IMR-90 (cell line): ENCODE measurements at regions not wholly inside any gene's neighbourhood (a gene's known extent, or its start where the extent isn't known, plus 50 kb on each side); places are given as distances from the start of the nearest gene placed in this dataset.

Source experiments
- ATAC-seq: fragments of 200-7000 bp; cut with Tn5 transposase; 2 replicates; pipeline ENCODE4 v1.9.1; 2020; ENCODE audit warnings: low read depth, mild to moderate bottlenecking, moderate library complexity
- BruUV-seq: library from RNA; stranded (reverse); fragments of 400-500 nt; replicated peaks from 2 replicates; lab custom pipeline; 2021; lab: Mats Ljungman, UMichigan
- CTCF ChIA-PET: fragments of 300-600 bp; formaldehyde crosslinking; extraction: SDS; loops from one replicate; lab custom pipeline; 2021; ENCODE audit warnings: antibody characterized with exemption; lab: Yijun Ruan, JAX
- POLR2A ChIA-PET: fragments of 300-600 bp; sonication (Branson Sonifier 250); formaldehyde crosslinking; loops from one replicate; lab custom pipeline; 2022; ENCODE audit warnings: antibody characterized with exemption; ENCODE audit not compliant: unreplicated experiment; lab: Charles Lee
- DNase-seq: peaks from one replicate; pipeline ENCODE4 v3.0.0; 2013
- H2AFZ ChIP-seq: replicated peaks from 2 replicates; pipeline ENCODE3; 2013; ENCODE audit warnings: low read length, mild to moderate bottlenecking; ENCODE audit not compliant: poor library complexity
- H2AK5ac ChIP-seq: 2 replicates; pipeline ENCODE4 v1.6.1; 2013; ENCODE audit warnings: low read depth, low read length, inconsistent platforms
- H2AK9ac ChIP-seq: replicated peaks from 2 replicates; pipeline ENCODE3; 2013; ENCODE audit warnings: mild to moderate bottlenecking, low read depth, low read length, moderate library complexity; ENCODE audit not compliant: poor library complexity
- H2BK120ac ChIP-seq: 2 replicates; pipeline ENCODE4 v1.6.1; 2013; ENCODE audit warnings: low read depth, low read length, inconsistent platforms
- H2BK15ac ChIP-seq: 3 replicates; pipeline ENCODE4 v1.6.1; 2013; ENCODE audit warnings: low read depth, low read length, inconsistent platforms
- H2BK20ac ChIP-seq: 2 replicates; pipeline ENCODE4 v1.6.1; 2013; ENCODE audit warnings: low read depth, mild to moderate bottlenecking, inconsistent platforms, low read length, moderate library complexity
- H2BK5ac ChIP-seq: 2 replicates; pipeline ENCODE4 v1.6.1; 2013; ENCODE audit warnings: mild to moderate bottlenecking, low read depth, low read length, inconsistent platforms; ENCODE audit not compliant: poor library complexity, severe bottlenecking
- H3K14ac ChIP-seq: replicated peaks from 2 replicates; pipeline ENCODE4 v1.6.1; 2013; ENCODE audit warnings: low read depth, low read length, inconsistent platforms
- H3K18ac ChIP-seq: 2 replicates; pipeline ENCODE4 v1.6.1; 2013; ENCODE audit warnings: low read depth, low read length, control low read depth
- H3K23ac ChIP-seq: 2 replicates; pipeline ENCODE4 v1.6.1; 2013; ENCODE audit warnings: low read depth, low read length, inconsistent platforms
- H3K27ac ChIP-seq: 2 replicates; pipeline ENCODE4 v1.5.1; 2013; ENCODE audit warnings: mild to moderate bottlenecking, control low read depth, low read length; ENCODE audit not compliant: insufficient read depth
- H3K27me3 ChIP-seq: 2 replicates; pipeline ENCODE4 v1.6.1; 2013; ENCODE audit warnings: low read length; ENCODE audit not compliant: control insufficient read depth, insufficient read depth
- H3K36me3 ChIP-seq: 2 replicates; pipeline ENCODE4 v1.6.1; 2013; ENCODE audit warnings: low read length, mixed read lengths; ENCODE audit not compliant: control insufficient read depth, insufficient read depth
- H3K4ac ChIP-seq: 2 replicates; pipeline ENCODE4 v1.6.1; 2013; ENCODE audit warnings: low read depth, low read length, inconsistent platforms
- H3K4me1 ChIP-seq: 2 replicates; pipeline ENCODE4 v1.6.1; 2013; ENCODE audit warnings: low read length, mixed read lengths; ENCODE audit not compliant: control insufficient read depth, insufficient read depth
- H3K4me2 ChIP-seq: 2 replicates; pipeline ENCODE4 v1.6.1; 2013; ENCODE audit warnings: low read depth, mild to moderate bottlenecking, control low read depth, low read length, moderate library complexity
- H3K4me3 ChIP-seq: 2 replicates; pipeline ENCODE4 v1.5.1; 2013; ENCODE audit warnings: low read depth, mild to moderate bottlenecking, control low read depth, low read length, moderate library complexity; ENCODE audit not compliant: insufficient read depth
- H3K56ac ChIP-seq: 2 replicates; pipeline ENCODE4 v1.6.1; 2013; ENCODE audit warnings: low read length, inconsistent platforms; ENCODE audit not compliant: insufficient read depth; ENCODE audit errors: extremely low read depth
- H3K79me1 ChIP-seq, 2 experiments: 2 replicates each; pipeline ENCODE4 v1.6.1; 2013; ENCODE audit warnings: low read length in 2 of 2, inconsistent platforms in 1 of 2, low read depth in 1 of 2
- H3K9ac ChIP-seq: 2 replicates; pipeline ENCODE4 v1.6.1; 2013; ENCODE audit warnings: low read depth, low read length, control low read depth
- H3K9me1 ChIP-seq: 2 replicates; pipeline ENCODE4 v1.6.1; 2013; ENCODE audit warnings: low read length, inconsistent platforms; ENCODE audit not compliant: insufficient read depth
- H3K9me3 ChIP-seq: 2 replicates; pipeline ENCODE4 v1.6.1; 2013; ENCODE audit warnings: low read length; ENCODE audit not compliant: control insufficient read depth, insufficient read depth
- H4K20me1 ChIP-seq: 2 replicates; pipeline ENCODE4 v1.6.1; 2013; ENCODE audit warnings: low read length, inconsistent platforms; ENCODE audit not compliant: insufficient read depth
- H4K5ac ChIP-seq: 2 replicates; pipeline ENCODE4 v1.6.1; 2013; ENCODE audit warnings: mild to moderate bottlenecking, low read depth, low read length, control low read depth
- H4K8ac ChIP-seq, 2 experiments: 2 replicates each; pipeline ENCODE4 v1.6.1; 2013; ENCODE audit warnings: low read depth in 2 of 2, low read length in 2 of 2, control low read depth in 1 of 2, inconsistent platforms in 1 of 2
- H4K91ac ChIP-seq: 2 replicates; pipeline ENCODE4 v1.6.1; 2013; ENCODE audit warnings: low read depth, low read length, inconsistent platforms; ENCODE audit not compliant: insufficient read depth
- BHLHE40 ChIP-seq: fragments of 150-350 bp; IDR thresholded peaks from 2 replicates; pipeline ENCODE4 v1.6.1; 2016; ENCODE audit warnings: mild to moderate bottlenecking, low read depth, low read length
- FOS ChIP-seq: fragments of 150-350 bp; IDR thresholded peaks from 2 replicates; pipeline ENCODE4 v1.6.1; 2016; ENCODE audit warnings: low read depth, low read length
- MAFK ChIP-seq: IDR thresholded peaks from 2 replicates; pipeline ENCODE4 v1.6.1; 2012; ENCODE audit warnings: low read depth, low read length, improper control_type of control experiment
- POLR2A ChIP-seq: IDR thresholded peaks from 2 replicates; pipeline ENCODE4 v1.6.1; 2012; ENCODE audit warnings: mild to moderate bottlenecking, low read depth, low read length
- WGBS, 2 experiments: methylation state at CpG; one replicate each; pipeline versions ENCODE4 v1.1.5 to v1.1.7; 2013; ENCODE audit warnings: missing lambda C conversion rate in 2 of 2; ENCODE audit not compliant: insufficient read length in 1 of 2; ENCODE audit errors: extremely low coverage in 2 of 2; 5-methylcytosine and 5-hydroxymethylcytosine counted together
- dilution Hi-C: fragments of 300-500 bp; cut with HindIII; formaldehyde crosslinking; loops from one replicate; pipeline ENCODE4 v1.14.3; 2018; ENCODE audit warnings: low sequenced_read_pairs; ENCODE audit not compliant: unreplicated experiment
- in situ Hi-C: fragments of 300-500 bp; cut with MboI; formaldehyde crosslinking; loops from 3 replicates; pipeline ENCODE4 v1.14.3; 2019; ENCODE audit warnings: low sequenced_read_pairs, inconsistent platforms, mixed read lengths
- intact Hi-C: fragments of 100-400 bp; cut with micrococcal nuclease; formaldehyde crosslinking; loops from 2 replicates; pipeline ENCODE4 v1.10.0; 2022

DNA sequence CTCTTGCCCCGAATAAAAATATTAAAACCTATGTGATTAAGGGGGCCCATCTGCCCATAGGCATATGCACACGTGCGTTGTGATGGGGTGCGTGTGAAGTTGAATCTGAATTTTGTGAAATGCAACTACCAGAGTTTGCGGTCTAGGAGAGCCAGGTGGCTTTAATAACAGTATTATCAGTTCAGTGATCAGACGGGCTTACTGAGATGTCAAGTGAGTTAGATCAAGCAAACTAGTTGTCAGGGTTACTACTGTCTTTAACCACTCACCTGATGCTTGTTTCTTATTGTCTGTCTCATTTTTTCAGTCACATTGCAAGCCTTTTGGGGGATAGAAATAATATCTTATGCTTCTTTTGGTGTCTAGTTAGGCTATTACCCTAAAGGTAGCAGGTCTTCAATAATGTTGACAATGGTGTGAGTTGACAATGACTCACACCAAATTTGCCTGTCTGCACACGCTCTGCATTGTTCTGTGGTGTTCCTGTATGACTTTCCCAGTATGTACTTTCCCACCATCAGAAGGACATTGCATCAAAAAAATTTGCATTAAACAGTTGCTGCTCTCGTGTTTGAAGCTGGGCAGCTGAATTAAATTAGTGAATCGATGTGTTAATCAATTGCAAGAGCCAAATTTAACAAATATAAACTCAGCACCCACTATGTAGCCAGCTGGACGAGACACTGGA lies 103.1 kb upstream of the NAA20 start:
- H3K4me2 ChIP-seq: no peak overlapping the region
- H2BK5ac ChIP-seq: no peak overlapping the region
- H4K8ac ChIP-seq: no peak overlapping the region
- no peak overlapping the region for H2BK15ac ChIP-seq
- TF ChIP-seq BHLHE40 (0 out of 2 replicates have a peak, but pooled peaks have one; percentile 29), FOS (no peak), POLR2A (no peak), MAFK (no peak)
- no peak overlapping the region for H2BK120ac ChIP-seq
- no peaks in the 10 kb centered on the region for H3K27me3 ChIP-seq
- H3K9me3 ChIP-seq: no peaks in the 10 kb centered on the region
- H2AK9ac ChIP-seq: no peak overlapping the region
- 100% methylated on average over 2 of the region's 10 CpGs; no CpG with 5 or more reads in 1 of the 2 experiments for WGBS, 2 experiments
- H3K23ac ChIP-seq: no peak overlapping the region
- peaks cover 19% of the 10 kb centered on the region for H3K9me1 ChIP-seq
- no peak overlapping the region for H3K4me3 ChIP-seq
- intact Hi-C loops: no loop called here
- H3K4me1 ChIP-seq: peaks cover 5% of the 10 kb centered on the region
- no peak for ATAC-seq
- no peak overlapping the region for H3K9ac ChIP-seq
- H3K36me3 ChIP-seq: peaks cover 2% of the 10 kb centered on the region
- peak; percentile 51 for DNase-seq
- H3K18ac ChIP-seq: no peak overlapping the region
- BruUV-seq: no TSS peak
- H3K14ac ChIP-seq: 0 out of 2 replicates have a peak overlapping the region, but pooled peaks have one; percentile 22
- H4K5ac ChIP-seq: no peak overlapping the region
- in situ Hi-C loops: no loop called here
- no peak overlapping the region for H3K56ac ChIP-seq
- ChIA-PET POLR2A (no interaction called here), CTCF (no interaction called here)
- no peak overlapping the region for H4K91ac ChIP-seq
- H3K27ac ChIP-seq: no peak overlapping the region
- dilution Hi-C loops: no loop called here
- peaks cover 62% of the 10 kb centered on the region for H4K20me1 ChIP-seq
- peaks cover 49 to 86% of the 10 kb centered on the region in 2 experiments for H3K79me1 ChIP-seq
- H2BK20ac ChIP-seq: no peak overlapping the region
- no peak overlapping the region for H2AK5ac ChIP-seq
- no peak overlapping the region for H3K4ac ChIP-seq
- H2AFZ ChIP-seq: no peak overlapping the region
